HEK293 (cell line): ENCODE measurements at regions not wholly inside any gene's neighbourhood (a gene's known extent, or its start where the extent isn't known, plus 50 kb on each side); places are given as distances from the start of the nearest gene placed in this dataset.

Experiments
- CTCF ChIA-PET: fragments of 350-600 bp; formaldehyde crosslinking; extraction: SDS; loops from one replicate; lab custom pipeline; 2021; ENCODE audit warnings: antibody characterized with exemption; lab: Yijun Ruan, JAX
- POLR2A ChIA-PET: fragments of 300-600 bp; formaldehyde crosslinking; extraction: SDS; loops from one replicate; lab custom pipeline; 2020; ENCODE audit warnings: antibody characterized with exemption, inconsistent platforms; lab: Yijun Ruan, JAX
- H3K27ac ChIP-seq: fragments of 200-500 bp; sonication (Bioruptor generic); 2 replicates; pipeline ENCODE4 v1.5.1; 2014; ENCODE audit warnings: low read depth, low read length, control low read depth, inconsistent platforms; ENCODE audit errors: extremely low read depth
- H3K36me3 ChIP-seq, 2 experiments: fragments of 200-500 bp in 1 of 2; sonication (Bioruptor generic) in 1 of 2; 1 replicate in 1 of 2; 2 replicates in 1 of 2; pipeline ENCODE4 v1.5.1; 2014 to 2017; ENCODE audit warnings: inconsistent platforms in 2 of 2, low read length in 2 of 2; ENCODE audit not compliant: control insufficient read depth in 2 of 2, insufficient read depth in 1 of 2
- H3K4me1 ChIP-seq: fragments of 200-500 bp; sonication (Bioruptor generic); 2 replicates; pipeline ENCODE4 v1.5.1; 2014; ENCODE audit warnings: mild to moderate bottlenecking, low read length, inconsistent platforms; ENCODE audit not compliant: control insufficient read depth, insufficient read depth
- H3K4me3 ChIP-seq: 2 replicates; pipeline ENCODE4 v1.5.1; 2011; ENCODE audit warnings: low read depth, mild to moderate bottlenecking, control low read depth, low read length, moderate library complexity
- H3K9me3 ChIP-seq: fragments of 200-500 bp; sonication (Bioruptor generic); 2 replicates; pipeline ENCODE4 v1.5.1; 2014; ENCODE audit warnings: low read depth, low read length, inconsistent platforms; ENCODE audit not compliant: control insufficient read depth, insufficient read depth
- CTCF ChIP-seq: fragments of 450-650 bp; formaldehyde crosslinking; IDR thresholded peaks from 2 replicates; pipeline ENCODE4 v1.5.1; 2016; ENCODE audit warnings: missing biosample characterization, missing genetic modification characterization
- GLIS2 ChIP-seq: fragments of 450-650 bp; formaldehyde crosslinking; IDR thresholded peaks from 2 replicates; pipeline ENCODE4 v1.5.1; 2016; ENCODE audit warnings: missing biosample characterization, missing genetic modification characterization
- KLF16 ChIP-seq: fragments of 450-650 bp; formaldehyde crosslinking; IDR thresholded peaks from 2 replicates; pipeline ENCODE4 v1.5.1; 2017; ENCODE audit warnings: missing biosample characterization, missing genetic modification characterization
- OSR2 ChIP-seq: fragments of 450-650 bp; formaldehyde crosslinking; IDR thresholded peaks from 2 replicates; pipeline ENCODE4 v1.5.1; 2016; ENCODE audit warnings: missing biosample characterization, missing genetic modification characterization
- SP7 ChIP-seq: fragments of 450-650 bp; formaldehyde crosslinking; IDR thresholded peaks from 2 replicates; pipeline ENCODE4 v1.5.1; 2016; ENCODE audit warnings: missing biosample characterization, missing genetic modification characterization
- ZBTB17 ChIP-seq: fragments of 450-650 bp; formaldehyde crosslinking; IDR thresholded peaks from 2 replicates; pipeline ENCODE4 v1.5.1; 2016; ENCODE audit warnings: missing biosample characterization, missing genetic modification characterization
- ZBTB26 ChIP-seq: fragments of 450-650 bp; formaldehyde crosslinking; optimal IDR thresholded peaks from 2 replicates; pipeline ENCODE3; 2016; ENCODE audit warnings: missing biosample characterization, mild to moderate bottlenecking, missing genetic modification characterization
- ZBTB48 ChIP-seq: fragments of 450-650 bp; formaldehyde crosslinking; IDR thresholded peaks from 2 replicates; pipeline ENCODE4 v1.5.1; 2016; ENCODE audit warnings: missing biosample characterization, missing genetic modification characterization
- ZFHX2 ChIP-seq: fragments of 450-650 bp; formaldehyde crosslinking; conservative IDR thresholded peaks from 2 replicates; pipeline ENCODE4 v1.5.1; 2016; ENCODE audit warnings: missing biosample characterization, missing genetic modification characterization
- ZNF18 ChIP-seq: fragments of 450-650 bp; formaldehyde crosslinking; IDR thresholded peaks from 2 replicates; pipeline ENCODE4 v1.5.1; 2016; ENCODE audit warnings: missing biosample characterization, missing genetic modification characterization
- ZNF184 ChIP-seq: fragments of 450-650 bp; IDR thresholded peaks from 2 replicates; pipeline ENCODE4 v1.5.1; 2018; ENCODE audit warnings: missing biosample characterization, mild to moderate bottlenecking, missing genetic modification characterization
- ZNF2 ChIP-seq: fragments of 450-650 bp; formaldehyde crosslinking; IDR thresholded peaks from 2 replicates; pipeline ENCODE4 v1.5.1; 2016; ENCODE audit warnings: missing biosample characterization, missing genetic modification characterization
- ZNF311 ChIP-seq: fragments of 450-650 bp; formaldehyde crosslinking; IDR thresholded peaks from 2 replicates; pipeline ENCODE4 v1.5.1; 2017; ENCODE audit warnings: missing biosample characterization, missing genetic modification characterization, borderline replicate concordance
- ZNF362 ChIP-seq: fragments of 450-650 bp; formaldehyde crosslinking; IDR thresholded peaks from 2 replicates; pipeline ENCODE4 v1.5.1; 2016; ENCODE audit warnings: missing biosample characterization, missing genetic modification characterization
- ZNF37A ChIP-seq: fragments of 450-650 bp; IDR thresholded peaks from 2 replicates; pipeline ENCODE4 v1.5.1; 2018; ENCODE audit warnings: missing biosample characterization, missing genetic modification characterization
- ZNF654 ChIP-seq: fragments of 450-650 bp; formaldehyde crosslinking; IDR thresholded peaks from 2 replicates; pipeline ENCODE4 v1.5.1; 2016; ENCODE audit warnings: low read depth, missing biosample characterization, missing genetic modification characterization
- ZNF704 ChIP-seq: fragments of 450-650 bp; formaldehyde crosslinking; IDR thresholded peaks from 2 replicates; pipeline ENCODE4 v1.5.1; 2016; ENCODE audit warnings: missing biosample characterization, missing genetic modification characterization
- ZSCAN4 ChIP-seq: fragments of 450-650 bp; formaldehyde crosslinking; IDR thresholded peaks from 2 replicates; pipeline ENCODE4 v1.5.1; 2017; ENCODE audit warnings: missing biosample characterization, missing genetic modification characterization

GRCh38 chr9:126226991-126227936 is 99.4 kb upstream of the MVB12B start:
- Histone ChIP-seq H3K4me3 (no peak overlapping the region), H3K27ac (no peak overlapping the region), H3K36me3 (no peaks in the 10 kb centered on the region), H3K9me3 (no peaks in the 10 kb centered on the region), H3K4me1 (no peaks in the 10 kb centered on the region)
- ChIA-PET POLR2A (no interaction called here), CTCF (interaction anchor here (0.7 to 1.1 kb wide), 5 partner anchors 82 to 820 kb away, joined by 3 to 6 read pairs (median 4); no protein-coding TSS in a partner anchor)
- peak; percentile 34; the same call in 1 of the 2 replicates for TF ChIP-seq ZBTB17 (tag by site-specific recombination)
- TF ChIP-seq KLF16 (tag by site-specific recombination) = no peak

GRCh38 chr9:126228111-126228780 is 98.4 kb upstream of the MVB12B start:
- Histone ChIP-seq H3K4me3 (no peak overlapping the region), H3K36me3 (no peaks in the 10 kb centered on the region), H3K27ac (no peak overlapping the region), H3K9me3 (no peaks in the 10 kb centered on the region), H3K4me1 (no peaks in the 10 kb centered on the region)
- CTCF ChIA-PET = interaction anchor here (0.5 to 1.1 kb wide), 6 partner anchors 83 to 1510 kb away, joined by 3 to 6 read pairs (median 3); no protein-coding TSS in a partner anchor
- TF ChIP-seq ZNF362 (tag by site-specific recombination) (no peak), ZNF704 (tag by site-specific recombination) (no peak), OSR2 (tag by site-specific recombination) (no peak)
- POLR2A ChIA-PET = no interaction called here

- Histone ChIP-seq H3K27ac (no peak overlapping the region), H3K4me1 (no peaks in the 10 kb centered on the region), H3K4me3 (no peak overlapping the region), H3K9me3 (no peaks in the 10 kb centered on the region), H3K36me3 (no peaks in the 10 kb centered on the region)
- POLR2A ChIA-PET = no interaction called here
- CTCF ChIA-PET = interaction anchor here (0.8 to 1.9 kb wide), 7 partner anchors 11 to 821 kb away, joined by 3 to 5 read pairs (median 3); no protein-coding TSS in a partner anchor
- no peak for TF ChIP-seq GLIS2 (tag by site-specific recombination)
- no peak for TF ChIP-seq ZNF184 (tag by site-specific recombination)
- TF ChIP-seq ZNF2 (tag by site-specific recombination) = peak; percentile 94
- TF ChIP-seq CTCF (tag by site-specific recombination) = peak; percentile 81
- TF ChIP-seq ZNF18 (tag by site-specific recombination) = peak; percentile 53; the same call in 1 of the 2 replicates
- TF ChIP-seq ZSCAN4 = peak; percentile 92
- TF ChIP-seq ZBTB17 (tag by site-specific recombination) = peak; percentile 66
- 0 out of 2 replicates have a peak, but pooled peaks have one; percentile 29 for TF ChIP-seq ZBTB48 (tag by site-specific recombination)
- TF ChIP-seq ZBTB26 (tag by site-specific recombination) = peak; percentile 30
- peak; percentile 98 for TF ChIP-seq ZFHX2 (tag by site-specific recombination)
- no peak for TF ChIP-seq ZNF37A (tag by site-specific recombination)
- TF ChIP-seq ZNF654 = peak; percentile 81
- 0 out of 2 replicates have a peak, but pooled peaks have one; percentile 31 for TF ChIP-seq SP7
- TF ChIP-seq ZNF311 = no peak
These were observed 97.7 kb upstream of the MVB12B start for GRCh38 chr9:126228781-126229444.
